ENCODE measurements at regions not wholly inside any gene's neighbourhood (a gene's known extent, or its start where the extent isn't known, plus 50 kb on each side); places are given as distances from the start of the nearest gene placed in this dataset.

DNA sequence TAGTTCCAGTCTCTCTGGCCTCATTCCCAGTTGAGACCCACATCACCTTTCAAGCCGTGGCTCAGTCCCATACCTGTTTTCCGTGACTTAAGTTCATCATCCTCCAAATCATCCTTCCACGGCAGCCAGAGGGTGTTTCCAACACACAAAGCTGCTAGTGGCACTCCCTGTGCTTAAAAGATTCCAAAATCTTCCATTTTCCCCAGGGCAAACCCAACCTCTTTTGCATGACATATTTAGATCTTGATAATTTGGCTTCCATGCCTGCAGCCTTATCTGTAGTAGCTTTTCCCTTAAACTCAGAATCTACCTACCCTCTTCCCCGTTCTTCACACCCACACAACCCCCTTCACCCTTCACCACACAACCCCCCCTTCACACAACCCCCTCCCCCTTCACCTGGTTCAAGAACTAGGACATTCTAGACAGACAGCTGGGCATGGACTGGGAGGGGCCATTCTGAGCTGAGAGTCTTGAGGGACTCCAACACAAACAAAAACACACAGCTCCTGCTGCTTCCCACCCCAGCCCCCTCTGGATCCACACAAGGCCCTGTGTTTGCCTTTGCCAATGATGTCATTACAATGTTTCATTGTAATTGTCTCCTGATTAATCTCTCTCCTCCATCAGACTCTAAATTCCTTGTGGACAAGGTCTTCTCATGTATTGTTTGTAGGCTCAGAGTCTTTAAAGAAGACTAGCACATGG lies 268.2 kb downstream of the SH3GL2 start:
- no peaks in the 10 kb centered on the region for H3K27me3 ChIP-seq (ENCODE audit: low read length)
- H4K20me1 ChIP-seq (ENCODE audit: low read depth, low read length): no peaks in the 10 kb centered on the region
- no peaks in the 10 kb centered on the region for H3K79me2 ChIP-seq (ENCODE audit: insufficient read depth, low read length)
- no peaks in the 10 kb centered on the region for H3F3A ChIP-seq (ENCODE audit: insufficient read depth)
- no peaks in the 10 kb centered on the region for H3K9me3 ChIP-seq (ENCODE audit: insufficient read depth, low read length)
- no peak overlapping the region for H2AFZ ChIP-seq (ENCODE audit: low read depth, low read length, severe bottlenecking)
- H3K4me2 ChIP-seq (ENCODE audit: low read depth, low read length, poor library complexity, severe bottlenecking): no peak overlapping the region
- H3K36me3 ChIP-seq (ENCODE audit: low read length): no peaks in the 10 kb centered on the region
- H3K4me3 ChIP-seq (ENCODE audit: insufficient read depth, low read length, poor library complexity, severe bottlenecking): no peak overlapping the region
- H3K9ac ChIP-seq (ENCODE audit: low read length): no peak overlapping the region
- no peaks in the 10 kb centered on the region for H3K9me2 ChIP-seq (replicated peaks; ENCODE audit: insufficient read depth, low read length)
- no peak overlapping the region for H3K27ac ChIP-seq (ENCODE audit: low read depth, low read length)
- TF ChIP-seq CTCF (IDR thresholded peaks at IDR 0.05; ENCODE audit: insufficient read depth, low read length, poor library complexity, severe bottlenecking): no peak
- no peak for TF ChIP-seq EZH2phosphoT487 (conservative IDR thresholded peaks at IDR 0.05; ENCODE audit: low read length)

DNA sequence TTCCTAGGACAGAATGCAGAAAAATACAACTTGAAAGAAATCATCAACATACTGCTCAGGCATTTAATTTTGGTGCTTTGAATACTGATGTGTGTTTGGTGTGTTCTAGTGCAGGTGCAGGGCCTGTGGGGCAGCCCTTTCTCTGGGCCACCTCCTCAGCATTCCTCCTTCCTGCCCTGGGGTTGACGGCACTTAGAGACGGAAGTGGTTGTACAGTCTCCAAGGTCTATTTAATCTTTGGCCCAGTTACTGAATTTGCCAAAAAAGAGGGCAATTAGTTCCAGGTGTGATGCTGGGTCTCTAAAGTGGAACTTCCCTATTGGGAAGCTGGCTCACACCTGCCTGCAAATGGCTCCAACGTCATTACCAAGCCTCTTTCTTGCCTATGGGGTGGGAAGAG lies 269.0 kb downstream of the SH3GL2 start:
- H3F3A ChIP-seq (ENCODE audit: insufficient read depth): no peaks in the 10 kb centered on the region
- H3K27me3 ChIP-seq (ENCODE audit: low read length): no peaks in the 10 kb centered on the region
- no peak overlapping the region for H3K9ac ChIP-seq (ENCODE audit: low read length)
- H3K27ac ChIP-seq (ENCODE audit: low read depth, low read length): no peak overlapping the region
- no peaks in the 10 kb centered on the region for H3K79me2 ChIP-seq (ENCODE audit: insufficient read depth, low read length)
- TF ChIP-seq EZH2phosphoT487 (conservative IDR thresholded peaks at IDR 0.05; ENCODE audit: low read length): no peak
- no peak for TF ChIP-seq CTCF (IDR thresholded peaks at IDR 0.05; ENCODE audit: insufficient read depth, low read length, poor library complexity, severe bottlenecking)
- H3K4me2 ChIP-seq (ENCODE audit: low read depth, low read length, poor library complexity, severe bottlenecking): no peak overlapping the region
- no peaks in the 10 kb centered on the region for H3K36me3 ChIP-seq (ENCODE audit: low read length)
- no peak overlapping the region for H3K4me3 ChIP-seq (ENCODE audit: insufficient read depth, low read length, poor library complexity, severe bottlenecking)
- H4K20me1 ChIP-seq (ENCODE audit: low read depth, low read length): no peaks in the 10 kb centered on the region
- no peaks in the 10 kb centered on the region for H3K9me3 ChIP-seq (ENCODE audit: insufficient read depth, low read length)
- no peaks in the 10 kb centered on the region for H3K9me2 ChIP-seq (replicated peaks; ENCODE audit: insufficient read depth, low read length)
- H2AFZ ChIP-seq (ENCODE audit: low read depth, low read length, severe bottlenecking): no peak overlapping the region

DNA sequence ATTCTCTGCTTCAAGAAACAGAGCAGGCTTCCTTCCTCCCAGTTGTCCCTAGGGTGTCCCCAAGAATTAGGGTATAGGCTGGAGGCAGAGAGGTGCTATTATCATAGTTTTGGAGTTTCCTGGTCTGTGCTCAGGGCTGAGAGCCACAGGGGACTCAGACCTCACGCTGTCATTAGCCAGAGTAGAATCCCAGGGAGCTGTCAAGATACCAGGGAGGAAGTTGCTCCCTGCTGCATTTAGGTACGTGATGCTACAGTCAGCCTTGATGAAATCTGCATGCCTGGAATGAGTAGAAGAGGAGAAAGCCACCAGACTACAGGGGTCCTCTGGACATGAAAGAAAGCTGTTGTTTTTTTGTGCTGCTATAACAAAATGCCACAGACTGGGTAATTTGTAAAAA lies 273.2 kb downstream of the SH3GL2 start:
- H3K9me2 ChIP-seq (replicated peaks; ENCODE audit: insufficient read depth, low read length): no peaks in the 10 kb centered on the region
- peaks cover 3% of the 10 kb centered on the region; the same call in 1 of the 2 replicates for H3K27me3 ChIP-seq (ENCODE audit: low read length)
- no peaks in the 10 kb centered on the region for H3K79me2 ChIP-seq (ENCODE audit: insufficient read depth, low read length)
- no peak overlapping the region for H2AFZ ChIP-seq (ENCODE audit: low read depth, low read length, severe bottlenecking)
- H3K9me3 ChIP-seq (ENCODE audit: insufficient read depth, low read length): no peaks in the 10 kb centered on the region
- H3K4me2 ChIP-seq (ENCODE audit: low read depth, low read length, poor library complexity, severe bottlenecking): no peak overlapping the region
- TF ChIP-seq EZH2phosphoT487 (conservative IDR thresholded peaks at IDR 0.05; ENCODE audit: low read length) (no peak), CTCF (IDR thresholded peaks at IDR 0.05; ENCODE audit: insufficient read depth, low read length, poor library complexity, severe bottlenecking) (no peak)
- H3F3A ChIP-seq (ENCODE audit: insufficient read depth): no peaks in the 10 kb centered on the region
- no peak overlapping the region for H3K27ac ChIP-seq (ENCODE audit: low read depth, low read length)
- no peaks in the 10 kb centered on the region for H3K36me3 ChIP-seq (ENCODE audit: low read length)
- no peak overlapping the region for H3K4me3 ChIP-seq (ENCODE audit: insufficient read depth, low read length, poor library complexity, severe bottlenecking)
- no peak overlapping the region for H3K9ac ChIP-seq (ENCODE audit: low read length)
- no peaks in the 10 kb centered on the region for H4K20me1 ChIP-seq (ENCODE audit: low read depth, low read length)

Data from SU-DHL-6 (cell line).